HEK293 (cell line): ENCODE measurements at regions not wholly inside any gene's neighbourhood (a gene's known extent, or its start where the extent isn't known, plus 50 kb on each side); places are given as distances from the start of the nearest gene placed in this dataset.

ENCODE experiments used
- CTCF ChIA-PET: fragments of 350-600 bp; formaldehyde crosslinking; extraction: SDS; loops from one replicate; lab custom pipeline; 2021; ENCODE audit warnings: antibody characterized with exemption; lab: Yijun Ruan, JAX
- POLR2A ChIA-PET: fragments of 300-600 bp; formaldehyde crosslinking; extraction: SDS; loops from one replicate; lab custom pipeline; 2020; ENCODE audit warnings: antibody characterized with exemption, inconsistent platforms; lab: Yijun Ruan, JAX
- H3K27ac ChIP-seq: fragments of 200-500 bp; sonication (Bioruptor generic); 2 replicates; pipeline ENCODE4 v1.5.1; 2014; ENCODE audit warnings: low read depth, low read length, control low read depth, inconsistent platforms; ENCODE audit errors: extremely low read depth
- H3K36me3 ChIP-seq, 2 experiments: fragments of 200-500 bp in 1 of 2; sonication (Bioruptor generic) in 1 of 2; 1 replicate in 1 of 2; 2 replicates in 1 of 2; pipeline ENCODE4 v1.5.1; 2014 to 2017; ENCODE audit warnings: inconsistent platforms in 2 of 2, low read length in 2 of 2; ENCODE audit not compliant: control insufficient read depth in 2 of 2, insufficient read depth in 1 of 2
- H3K4me1 ChIP-seq: fragments of 200-500 bp; sonication (Bioruptor generic); 2 replicates; pipeline ENCODE4 v1.5.1; 2014; ENCODE audit warnings: mild to moderate bottlenecking, low read length, inconsistent platforms; ENCODE audit not compliant: control insufficient read depth, insufficient read depth
- H3K4me3 ChIP-seq: 2 replicates; pipeline ENCODE4 v1.5.1; 2011; ENCODE audit warnings: low read depth, mild to moderate bottlenecking, control low read depth, low read length, moderate library complexity
- H3K9me3 ChIP-seq: fragments of 200-500 bp; sonication (Bioruptor generic); 2 replicates; pipeline ENCODE4 v1.5.1; 2014; ENCODE audit warnings: low read depth, low read length, inconsistent platforms; ENCODE audit not compliant: control insufficient read depth, insufficient read depth
- FEZF1 ChIP-seq: fragments of 450-650 bp; formaldehyde crosslinking; IDR thresholded peaks from 2 replicates; pipeline ENCODE4 v1.5.1; 2016; ENCODE audit warnings: missing biosample characterization, missing genetic modification characterization
- KLF1 ChIP-seq: fragments of 450-650 bp; formaldehyde crosslinking; IDR thresholded peaks from 2 replicates; pipeline ENCODE4 v1.5.1; 2016; ENCODE audit warnings: missing biosample characterization, missing genetic modification characterization
- REST ChIP-seq: fragments of 450-650 bp; formaldehyde crosslinking; IDR thresholded peaks from 2 replicates; pipeline ENCODE4 v1.5.1; 2016; ENCODE audit warnings: missing biosample characterization, missing genetic modification characterization
- SETDB1 ChIP-seq: IDR thresholded peaks from one replicate; pipeline ENCODE4 v1.6.1; 2017; ENCODE audit warnings: mild to moderate bottlenecking, low read length, moderate library complexity, mixed read lengths; ENCODE audit not compliant: insufficient read length
- SP7 ChIP-seq: fragments of 450-650 bp; formaldehyde crosslinking; IDR thresholded peaks from 2 replicates; pipeline ENCODE4 v1.5.1; 2016; ENCODE audit warnings: missing biosample characterization, missing genetic modification characterization
- TRIM28 ChIP-seq: IDR thresholded peaks from 2 replicates; pipeline ENCODE4 v1.6.1; 2011; ENCODE audit warnings: low read length, control low read depth, borderline replicate concordance
- ZBTB11 ChIP-seq: fragments of 450-650 bp; formaldehyde crosslinking; conservative IDR thresholded peaks from 2 replicates; pipeline ENCODE4 v1.5.1; 2016; ENCODE audit warnings: low read depth, missing biosample characterization, missing genetic modification characterization
- ZFP3 ChIP-seq: fragments of 450-650 bp; formaldehyde crosslinking; IDR thresholded peaks from 2 replicates; pipeline ENCODE4 v1.5.1; 2016; ENCODE audit warnings: low read depth, missing biosample characterization, missing genetic modification characterization
- ZIC2 ChIP-seq: fragments of 450-650 bp; formaldehyde crosslinking; IDR thresholded peaks from 2 replicates; pipeline ENCODE4 v1.5.1; 2016; ENCODE audit warnings: missing biosample characterization, missing genetic modification characterization
- ZNF10 ChIP-seq: fragments of 450-650 bp; formaldehyde crosslinking; IDR thresholded peaks from 2 replicates; pipeline ENCODE4 v1.5.1; 2017; ENCODE audit warnings: missing biosample characterization, missing genetic modification characterization
- ZNF114 ChIP-seq: fragments of 450-650 bp; formaldehyde crosslinking; IDR thresholded peaks from 2 replicates; pipeline ENCODE4 v1.5.0; 2017; ENCODE audit warnings: missing biosample characterization, missing genetic modification characterization
- ZNF121 ChIP-seq: fragments of 450-650 bp; formaldehyde crosslinking; IDR thresholded peaks from 2 replicates; pipeline ENCODE4 v1.5.1; 2016; ENCODE audit warnings: missing biosample characterization, missing genetic modification characterization
- ZNF223 ChIP-seq: fragments of 450-650 bp; formaldehyde crosslinking; IDR thresholded peaks from 2 replicates; pipeline ENCODE4 v1.5.1; 2016; ENCODE audit warnings: missing biosample characterization, missing genetic modification characterization
- ZNF239 ChIP-seq: fragments of 450-650 bp; formaldehyde crosslinking; IDR thresholded peaks from 2 replicates; pipeline ENCODE4 v1.5.1; 2016; ENCODE audit warnings: missing biosample characterization, missing genetic modification characterization
- ZNF280D ChIP-seq: fragments of 450-650 bp; formaldehyde crosslinking; IDR thresholded peaks from 2 replicates; pipeline ENCODE4 v1.5.1; 2016; ENCODE audit warnings: missing biosample characterization, missing genetic modification characterization
- ZNF37A ChIP-seq: fragments of 450-650 bp; IDR thresholded peaks from 2 replicates; pipeline ENCODE4 v1.5.1; 2018; ENCODE audit warnings: missing biosample characterization, missing genetic modification characterization
- ZNF48 ChIP-seq: fragments of 450-650 bp; formaldehyde crosslinking; IDR thresholded peaks from 2 replicates; pipeline ENCODE4 v1.5.1; 2016; ENCODE audit warnings: missing biosample characterization, missing genetic modification characterization
- ZNF76 ChIP-seq: fragments of 450-650 bp; formaldehyde crosslinking; IDR thresholded peaks from 2 replicates; pipeline ENCODE4; 2016; ENCODE audit warnings: low read depth, missing biosample characterization, missing genetic modification characterization, borderline replicate concordance

- H3K27ac ChIP-seq: no peak overlapping the region
- H3K4me1 ChIP-seq: no peaks in the 10 kb centered on the region
- ChIA-PET POLR2A (no interaction called here), CTCF (interaction anchor here (0.6 kb wide), 1 partner anchor 653 kb away, joined by 3 read pairs; no protein-coding TSS in a partner anchor)
- TF ChIP-seq ZNF10 (tag by site-specific recombination) (no peak), ZNF239 (tag by site-specific recombination) (no peak), ZFP3 (tag by site-specific recombination) (no peak), ZIC2 (tag by site-specific recombination) (no peak), ZNF37A (tag by site-specific recombination) (no peak), ZBTB11 (no peak), ZNF223 (no peak), REST (tag by site-specific recombination) (no peak), TRIM28 (peak; percentile 31; the same call in 1 of the 2 replicates), SP7 (tag by site-specific recombination) (no peak), KLF1 (no peak), ZNF121 (no peak), ZNF48 (tag by site-specific recombination) (no peak), SETDB1 (peak; percentile 53), FEZF1 (tag by site-specific recombination) (no peak), ZNF114 (tag by site-specific recombination) (no peak), ZNF76 (no peak), ZNF280D (tag by site-specific recombination) (no peak)
- no peaks in the 10 kb centered on the region for H3K9me3 ChIP-seq
- no peaks in the 10 kb centered on the region for H3K36me3 ChIP-seq
- H3K4me3 ChIP-seq: no peak overlapping the region
Measured at GRCh38 chr2:236794176-236794957, 224.7 kb downstream of the ACKR3 start.
